GM12874 (cell line): ENCODE measurements at regions not wholly inside any gene's neighbourhood (a gene's known extent, or its start where the extent isn't known, plus 50 kb on each side); places are given as distances from the start of the nearest gene placed in this dataset.

Source experiments
- CTCF ChIP-seq: IDR thresholded peaks from 2 replicates; pipeline ENCODE4 v1.5.1; 2011; ENCODE audit warnings: low read depth, mild to moderate bottlenecking, control low read depth, low read length, moderate library complexity; ENCODE audit not compliant: insufficient read depth

GRCh38 chr3:72048873-72049272, 263.9 kb upstream of the PROK2 start:
- TF ChIP-seq CTCF, result no peak

GRCh38 chr3:72047221-72047871, 262.4 kb upstream of the PROK2 start:
- TF ChIP-seq CTCF, result no peak

- TF ChIP-seq CTCF, result no peak
These were observed 259.4 kb upstream of the PROK2 start for GRCh38 chr3:72044231-72044855.

GRCh38 chr3:72043204-72044133, 258.5 kb upstream of the PROK2 start:
- no peak for TF ChIP-seq CTCF

GRCh38 chr3:72042397-72043203, 257.7 kb upstream of the PROK2 start:
- TF ChIP-seq CTCF, result no peak

- no peak for TF ChIP-seq CTCF
These were observed 256.6 kb upstream of the PROK2 start for GRCh38 chr3:72041511-72041910.
